IMR-90 (cell line): ENCODE measurements at regions not wholly inside any gene's neighbourhood (a gene's known extent, or its start where the extent isn't known, plus 50 kb on each side); places are given as distances from the start of the nearest gene placed in this dataset.

ENCODE experiments used
- ATAC-seq: fragments of 200-7000 bp; cut with Tn5 transposase; 2 replicates; pipeline ENCODE4 v1.9.1; 2020; ENCODE audit warnings: low read depth, mild to moderate bottlenecking, moderate library complexity
- BruUV-seq: library from RNA; stranded (reverse); fragments of 400-500 nt; replicated peaks from 2 replicates; lab custom pipeline; 2021; lab: Mats Ljungman, UMichigan
- CTCF ChIA-PET: fragments of 300-600 bp; formaldehyde crosslinking; extraction: SDS; loops from one replicate; lab custom pipeline; 2021; ENCODE audit warnings: antibody characterized with exemption; lab: Yijun Ruan, JAX
- POLR2A ChIA-PET: fragments of 300-600 bp; sonication (Branson Sonifier 250); formaldehyde crosslinking; loops from one replicate; lab custom pipeline; 2022; ENCODE audit warnings: antibody characterized with exemption; ENCODE audit not compliant: unreplicated experiment; lab: Charles Lee
- DNase-seq: peaks from one replicate; pipeline ENCODE4 v3.0.0; 2013
- H2AFZ ChIP-seq: replicated peaks from 2 replicates; pipeline ENCODE3; 2013; ENCODE audit warnings: low read length, mild to moderate bottlenecking; ENCODE audit not compliant: poor library complexity
- H2AK5ac ChIP-seq: 2 replicates; pipeline ENCODE4 v1.6.1; 2013; ENCODE audit warnings: low read depth, low read length, inconsistent platforms
- H2AK9ac ChIP-seq: replicated peaks from 2 replicates; pipeline ENCODE3; 2013; ENCODE audit warnings: mild to moderate bottlenecking, low read depth, low read length, moderate library complexity; ENCODE audit not compliant: poor library complexity
- H2BK120ac ChIP-seq: 2 replicates; pipeline ENCODE4 v1.6.1; 2013; ENCODE audit warnings: low read depth, low read length, inconsistent platforms
- H2BK15ac ChIP-seq: 3 replicates; pipeline ENCODE4 v1.6.1; 2013; ENCODE audit warnings: low read depth, low read length, inconsistent platforms
- H2BK20ac ChIP-seq: 2 replicates; pipeline ENCODE4 v1.6.1; 2013; ENCODE audit warnings: low read depth, mild to moderate bottlenecking, inconsistent platforms, low read length, moderate library complexity
- H2BK5ac ChIP-seq: 2 replicates; pipeline ENCODE4 v1.6.1; 2013; ENCODE audit warnings: mild to moderate bottlenecking, low read depth, low read length, inconsistent platforms; ENCODE audit not compliant: poor library complexity, severe bottlenecking
- H3K14ac ChIP-seq: replicated peaks from 2 replicates; pipeline ENCODE4 v1.6.1; 2013; ENCODE audit warnings: low read depth, low read length, inconsistent platforms
- H3K18ac ChIP-seq: 2 replicates; pipeline ENCODE4 v1.6.1; 2013; ENCODE audit warnings: low read depth, low read length, control low read depth
- H3K23ac ChIP-seq: 2 replicates; pipeline ENCODE4 v1.6.1; 2013; ENCODE audit warnings: low read depth, low read length, inconsistent platforms
- H3K27ac ChIP-seq: 2 replicates; pipeline ENCODE4 v1.5.1; 2013; ENCODE audit warnings: mild to moderate bottlenecking, control low read depth, low read length; ENCODE audit not compliant: insufficient read depth
- H3K27me3 ChIP-seq: 2 replicates; pipeline ENCODE4 v1.6.1; 2013; ENCODE audit warnings: low read length; ENCODE audit not compliant: control insufficient read depth, insufficient read depth
- H3K36me3 ChIP-seq: 2 replicates; pipeline ENCODE4 v1.6.1; 2013; ENCODE audit warnings: low read length, mixed read lengths; ENCODE audit not compliant: control insufficient read depth, insufficient read depth
- H3K4ac ChIP-seq: 2 replicates; pipeline ENCODE4 v1.6.1; 2013; ENCODE audit warnings: low read depth, low read length, inconsistent platforms
- H3K4me1 ChIP-seq: 2 replicates; pipeline ENCODE4 v1.6.1; 2013; ENCODE audit warnings: low read length, mixed read lengths; ENCODE audit not compliant: control insufficient read depth, insufficient read depth
- H3K4me2 ChIP-seq: 2 replicates; pipeline ENCODE4 v1.6.1; 2013; ENCODE audit warnings: low read depth, mild to moderate bottlenecking, control low read depth, low read length, moderate library complexity
- H3K4me3 ChIP-seq: 2 replicates; pipeline ENCODE4 v1.5.1; 2013; ENCODE audit warnings: low read depth, mild to moderate bottlenecking, control low read depth, low read length, moderate library complexity; ENCODE audit not compliant: insufficient read depth
- H3K56ac ChIP-seq: 2 replicates; pipeline ENCODE4 v1.6.1; 2013; ENCODE audit warnings: low read length, inconsistent platforms; ENCODE audit not compliant: insufficient read depth; ENCODE audit errors: extremely low read depth
- H3K79me1 ChIP-seq, 2 experiments: 2 replicates each; pipeline ENCODE4 v1.6.1; 2013; ENCODE audit warnings: low read length in 2 of 2, inconsistent platforms in 1 of 2, low read depth in 1 of 2
- H3K9ac ChIP-seq: 2 replicates; pipeline ENCODE4 v1.6.1; 2013; ENCODE audit warnings: low read depth, low read length, control low read depth
- H3K9me1 ChIP-seq: 2 replicates; pipeline ENCODE4 v1.6.1; 2013; ENCODE audit warnings: low read length, inconsistent platforms; ENCODE audit not compliant: insufficient read depth
- H3K9me3 ChIP-seq: 2 replicates; pipeline ENCODE4 v1.6.1; 2013; ENCODE audit warnings: low read length; ENCODE audit not compliant: control insufficient read depth, insufficient read depth
- H4K20me1 ChIP-seq: 2 replicates; pipeline ENCODE4 v1.6.1; 2013; ENCODE audit warnings: low read length, inconsistent platforms; ENCODE audit not compliant: insufficient read depth
- H4K5ac ChIP-seq: 2 replicates; pipeline ENCODE4 v1.6.1; 2013; ENCODE audit warnings: mild to moderate bottlenecking, low read depth, low read length, control low read depth
- H4K8ac ChIP-seq, 2 experiments: 2 replicates each; pipeline ENCODE4 v1.6.1; 2013; ENCODE audit warnings: low read depth in 2 of 2, low read length in 2 of 2, control low read depth in 1 of 2, inconsistent platforms in 1 of 2
- H4K91ac ChIP-seq: 2 replicates; pipeline ENCODE4 v1.6.1; 2013; ENCODE audit warnings: low read depth, low read length, inconsistent platforms; ENCODE audit not compliant: insufficient read depth
- BHLHE40 ChIP-seq: fragments of 150-350 bp; IDR thresholded peaks from 2 replicates; pipeline ENCODE4 v1.6.1; 2016; ENCODE audit warnings: mild to moderate bottlenecking, low read depth, low read length
- CEBPB ChIP-seq: IDR thresholded peaks from 2 replicates; pipeline ENCODE4 v1.6.1; 2012; ENCODE audit warnings: low read depth, low read length, improper control_type of control experiment
- CHD1 ChIP-seq: IDR thresholded peaks from 2 replicates; pipeline ENCODE4 v1.6.1; 2012; ENCODE audit warnings: low read depth, low read length, improper control_type of control experiment
- ELK1 ChIP-seq: fragments of 150-350 bp; IDR thresholded peaks from 2 replicates; pipeline ENCODE4 v1.6.1; 2016; ENCODE audit warnings: low read depth, mild to moderate bottlenecking, low read length, moderate library complexity, borderline replicate concordance
- FOS ChIP-seq: fragments of 150-350 bp; IDR thresholded peaks from 2 replicates; pipeline ENCODE4 v1.6.1; 2016; ENCODE audit warnings: low read depth, low read length
- MAFK ChIP-seq: IDR thresholded peaks from 2 replicates; pipeline ENCODE4 v1.6.1; 2012; ENCODE audit warnings: low read depth, low read length, improper control_type of control experiment
- MAZ ChIP-seq: IDR thresholded peaks from 2 replicates; pipeline ENCODE4 v1.6.1; 2012; ENCODE audit warnings: low read depth, mild to moderate bottlenecking, low read length, improper control_type of control experiment, moderate library complexity, borderline replicate concordance
- MXI1 ChIP-seq: IDR thresholded peaks from 2 replicates; pipeline ENCODE4 v1.6.1; 2012; ENCODE audit warnings: low read depth, mild to moderate bottlenecking, low read length, moderate library complexity, borderline replicate concordance
- NFE2L2 ChIP-seq: fragments of 150-350 bp; IDR thresholded peaks from 2 replicates; pipeline ENCODE4 v1.6.1; 2016; ENCODE audit warnings: low read depth, mild to moderate bottlenecking, low read length
- POLR2A ChIP-seq: IDR thresholded peaks from 2 replicates; pipeline ENCODE4 v1.6.1; 2012; ENCODE audit warnings: mild to moderate bottlenecking, low read depth, low read length
- RAD21 ChIP-seq: IDR thresholded peaks from 2 replicates; pipeline ENCODE4 v1.6.1; 2012; ENCODE audit warnings: low read length, improper control_type of control experiment
- RCOR1 ChIP-seq: IDR thresholded peaks from 2 replicates; pipeline ENCODE4 v1.6.1; 2012; ENCODE audit warnings: mild to moderate bottlenecking, low read length, improper control_type of control experiment; ENCODE audit not compliant: insufficient replicate concordance
- RFX5 ChIP-seq: IDR thresholded peaks from 2 replicates; pipeline ENCODE4 v1.8.0; 2012; ENCODE audit warnings: low read depth, mild to moderate bottlenecking, low read length, moderate library complexity
- SMC3 ChIP-seq: fragments of 150-350 bp; IDR thresholded peaks from 2 replicates; pipeline ENCODE4 v1.6.1; 2016; ENCODE audit warnings: low read depth, mild to moderate bottlenecking, antibody characterized with exemption, low read length, moderate library complexity
- WGBS, 2 experiments: methylation state at CpG; one replicate each; pipeline versions ENCODE4 v1.1.5 to v1.1.7; 2013; ENCODE audit warnings: missing lambda C conversion rate in 2 of 2; ENCODE audit not compliant: insufficient read length in 1 of 2; ENCODE audit errors: extremely low coverage in 2 of 2; 5-methylcytosine and 5-hydroxymethylcytosine counted together
- dilution Hi-C: fragments of 300-500 bp; cut with HindIII; formaldehyde crosslinking; loops from one replicate; pipeline ENCODE4 v1.14.3; 2018; ENCODE audit warnings: low sequenced_read_pairs; ENCODE audit not compliant: unreplicated experiment
- in situ Hi-C: fragments of 300-500 bp; cut with MboI; formaldehyde crosslinking; loops from 3 replicates; pipeline ENCODE4 v1.14.3; 2019; ENCODE audit warnings: low sequenced_read_pairs, inconsistent platforms, mixed read lengths
- intact Hi-C: fragments of 100-400 bp; cut with micrococcal nuclease; formaldehyde crosslinking; loops from 2 replicates; pipeline ENCODE4 v1.10.0; 2022
- TF ChIP-seq, protein P1 (sequence below): conservative IDR thresholded peaks from 2 replicates; pipeline ENCODE4 v1.5.1; 2012; ENCODE audit warnings: mild to moderate bottlenecking, low read depth, low read length, improper control_type of control experiment
- TF ChIP-seq, protein P2 (sequence below): fragments of 150-350 bp; IDR thresholded peaks from 2 replicates; pipeline ENCODE4 v1.6.1; 2017; ENCODE audit warnings: mild to moderate bottlenecking, antibody characterized with exemption, low read length, low read depth

DNA sequence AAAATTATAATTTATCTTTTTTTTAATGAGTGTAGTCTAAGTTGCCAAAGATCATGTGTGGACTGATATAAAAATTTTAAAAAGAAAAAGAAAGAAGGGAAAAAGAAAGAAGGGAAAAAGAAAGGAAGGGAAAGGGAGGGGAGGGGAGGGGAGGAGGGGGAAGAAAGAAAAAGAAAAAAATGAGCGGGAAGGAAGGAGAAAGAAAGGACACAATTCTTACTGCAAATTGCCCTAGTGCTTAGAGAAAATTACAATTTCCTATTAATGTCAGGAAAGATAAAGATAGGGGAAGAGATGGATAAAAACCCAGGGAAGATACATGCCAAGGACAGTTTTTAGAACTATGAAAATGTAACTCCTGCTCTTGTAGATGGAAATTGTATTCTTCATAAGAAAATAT is 789.7 kb upstream of the GRAMD2B start:
- H3K18ac ChIP-seq, result no peak overlapping the region
- no peak overlapping the region for H2BK20ac ChIP-seq
- BruUV-seq, result no TSS peak
- no peak overlapping the region for H2AK9ac ChIP-seq
- no peak overlapping the region for H3K14ac ChIP-seq
- no peak overlapping the region for H4K8ac ChIP-seq
- no peak for TF ChIP-seq FOS
- TF ChIP-seq CHD1, result no peak
- no peak for TF ChIP-seq POLR2A
- no peak for TF ChIP-seq MAZ
- no peak for TF ChIP-seq RFX5
- TF ChIP-seq MAFK, result no peak
- TF ChIP-seq MXI1, result no peak
- TF ChIP-seq SMC3, result no peak
- TF ChIP-seq, protein P1, sequence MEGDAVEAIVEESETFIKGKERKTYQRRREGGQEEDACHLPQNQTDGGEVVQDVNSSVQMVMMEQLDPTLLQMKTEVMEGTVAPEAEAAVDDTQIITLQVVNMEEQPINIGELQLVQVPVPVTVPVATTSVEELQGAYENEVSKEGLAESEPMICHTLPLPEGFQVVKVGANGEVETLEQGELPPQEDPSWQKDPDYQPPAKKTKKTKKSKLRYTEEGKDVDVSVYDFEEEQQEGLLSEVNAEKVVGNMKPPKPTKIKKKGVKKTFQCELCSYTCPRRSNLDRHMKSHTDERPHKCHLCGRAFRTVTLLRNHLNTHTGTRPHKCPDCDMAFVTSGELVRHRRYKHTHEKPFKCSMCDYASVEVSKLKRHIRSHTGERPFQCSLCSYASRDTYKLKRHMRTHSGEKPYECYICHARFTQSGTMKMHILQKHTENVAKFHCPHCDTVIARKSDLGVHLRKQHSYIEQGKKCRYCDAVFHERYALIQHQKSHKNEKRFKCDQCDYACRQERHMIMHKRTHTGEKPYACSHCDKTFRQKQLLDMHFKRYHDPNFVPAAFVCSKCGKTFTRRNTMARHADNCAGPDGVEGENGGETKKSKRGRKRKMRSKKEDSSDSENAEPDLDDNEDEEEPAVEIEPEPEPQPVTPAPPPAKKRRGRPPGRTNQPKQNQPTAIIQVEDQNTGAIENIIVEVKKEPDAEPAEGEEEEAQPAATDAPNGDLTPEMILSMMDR, result no peak
- TF ChIP-seq RCOR1, result no peak
- TF ChIP-seq BHLHE40, result no peak
- no peak for TF ChIP-seq NFE2L2
- no peak for TF ChIP-seq CEBPB
- no peak for TF ChIP-seq RAD21
- TF ChIP-seq, protein P2, sequence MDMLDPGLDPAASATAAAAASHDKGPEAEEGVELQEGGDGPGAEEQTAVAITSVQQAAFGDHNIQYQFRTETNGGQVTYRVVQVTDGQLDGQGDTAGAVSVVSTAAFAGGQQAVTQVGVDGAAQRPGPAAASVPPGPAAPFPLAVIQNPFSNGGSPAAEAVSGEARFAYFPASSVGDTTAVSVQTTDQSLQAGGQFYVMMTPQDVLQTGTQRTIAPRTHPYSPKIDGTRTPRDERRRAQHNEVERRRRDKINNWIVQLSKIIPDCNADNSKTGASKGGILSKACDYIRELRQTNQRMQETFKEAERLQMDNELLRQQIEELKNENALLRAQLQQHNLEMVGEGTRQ, result no peak
- TF ChIP-seq ELK1, result no peak
- H3K79me1 ChIP-seq, result no peaks in the 10 kb centered on the region
- no CpG with 5 or more reads among the region's 1 CpG for WGBS, 2 experiments
- no peak overlapping the region for H3K27ac ChIP-seq
- peaks cover 2% of the 10 kb centered on the region; the same call in 1 of the 2 replicates for H3K27me3 ChIP-seq
- no peaks in the 10 kb centered on the region for H3K4me1 ChIP-seq
- ATAC-seq (no peak), DNase-seq (no peak)
- H4K20me1 ChIP-seq, result no peaks in the 10 kb centered on the region
- no peak overlapping the region for H2BK120ac ChIP-seq
- H2AK5ac ChIP-seq, result no peak overlapping the region
- ChIA-PET POLR2A (no interaction called here), CTCF (no interaction called here)
- no peaks in the 10 kb centered on the region for H3K9me1 ChIP-seq
- no peak overlapping the region for H3K4ac ChIP-seq
- in situ Hi-C loops, result no loop called here
- H3K9ac ChIP-seq, result no peak overlapping the region
- dilution Hi-C loops, result no loop called here
- no peak overlapping the region for H4K5ac ChIP-seq
- H3K9me3 ChIP-seq, result no peaks in the 10 kb centered on the region
- no peak overlapping the region for H2BK15ac ChIP-seq
- H4K91ac ChIP-seq, result no peak overlapping the region
- intact Hi-C loops, result no loop called here
- no peak overlapping the region for H3K4me2 ChIP-seq
- no peak overlapping the region for H2AFZ ChIP-seq
- H3K4me3 ChIP-seq, result no peak overlapping the region
- H3K56ac ChIP-seq, result no peak overlapping the region
- H2BK5ac ChIP-seq, result no peak overlapping the region
- H3K23ac ChIP-seq, result no peak overlapping the region
- H3K36me3 ChIP-seq, result no peaks in the 10 kb centered on the region
